B cell (primary cell): ENCODE measurements at regions not wholly inside any gene's neighbourhood (a gene's known extent, or its start where the extent isn't known, plus 50 kb on each side); places are given as distances from the start of the nearest gene placed in this dataset.
"Not testable (repeated sequence)": the region's sequence is repeated elsewhere in the genome, so short reads cannot be mapped to it uniquely, and the experiment has no call there.

Experiments
- ATAC-seq: fragments of 200-7000 bp; cut with Tn5 transposase; one replicate; pipeline ENCODE4 v1.10.0; 2021; ENCODE audit warnings: low read depth, mild to moderate bottlenecking, moderate number of reproducible peaks, moderate library complexity
- CTCF ChIA-PET: fragments of 350-600 bp; sonication (Branson Sonifier 250); formaldehyde crosslinking; loops from one replicate; lab custom pipeline; 2021; ENCODE audit warnings: antibody characterized with exemption, inconsistent platforms; lab: Charles Lee
- POLR2A ChIA-PET: fragments of 350-600 bp; sonication (Branson Sonifier 250); formaldehyde crosslinking; loops from one replicate; lab custom pipeline; 2021; ENCODE audit warnings: antibody characterized with exemption; lab: Charles Lee
- DNase-seq: peaks from one replicate; pipeline ENCODE4 v3.0.0; 2013
- H2AFZ ChIP-seq: 2 replicates; pipeline ENCODE4 v1.6.1; 2012; ENCODE audit warnings: mild to moderate bottlenecking, low read depth, low read length; ENCODE audit not compliant: insufficient read depth, poor library complexity, severe bottlenecking
- H3K27ac ChIP-seq, 2 donors: 1 replicate in 1 of 2; 2 replicates in 1 of 2; pipeline ENCODE4 v1.5.1; 2012 to 2013; ENCODE audit warnings: low read length in 2 of 2, mild to moderate bottlenecking in 2 of 2, moderate library complexity in 1 of 2
- H3K27me3 ChIP-seq, 4 experiments: fragments of 200-600 bp in 1 of 4; sonication (generic) in 1 of 4; replicated peaks in 1 of 4; 1 replicate in 2 of 4; 2 replicates in 2 of 4; pipeline versions ENCODE4 v1.6.1 to v1.7.0; 2013 to 2016; ENCODE audit warnings: low read length in 3 of 4, mild to moderate bottlenecking in 2 of 4, mixed read lengths in 1 of 4, moderate library complexity in 1 of 4; ENCODE audit not compliant: insufficient read depth in 4 of 4, control insufficient read depth in 3 of 4; ENCODE audit errors: control extremely low read depth in 1 of 4
- H3K36me3 ChIP-seq, 2 experiments: replicated peaks in 1 of 2; 1 replicate in 1 of 2; 2 replicates in 1 of 2; pipeline versions ENCODE4 v1.6.1 to v1.7.1; 2013; ENCODE audit warnings: low read length in 1 of 2; ENCODE audit not compliant: insufficient read depth in 2 of 2, control insufficient read depth in 1 of 2; ENCODE audit errors: control extremely low read depth in 1 of 2, extremely low read depth in 1 of 2
- H3K4me1 ChIP-seq, 2 donors: fragments of 200-600 bp in 1 of 2; sonication (generic) in 1 of 2; 1 replicate in 1 of 2; 2 replicates in 1 of 2; pipeline versions ENCODE4 v1.5.1 to v1.6.1; 2013 to 2017; ENCODE audit warnings: low read length in 2 of 2; ENCODE audit not compliant: control insufficient read depth in 2 of 2, insufficient read depth in 2 of 2
- H3K4me2 ChIP-seq: replicated peaks from 2 replicates; pipeline ENCODE3; 2012; ENCODE audit warnings: mild to moderate bottlenecking, low read depth, low read length; ENCODE audit not compliant: poor library complexity, severe bottlenecking
- H3K4me3 ChIP-seq, 5 experiments: fragments of 200-600 bp in 1 of 5; sonication (generic) in 1 of 5; 1 replicate in 3 of 5; 2 replicates in 2 of 5; pipeline versions ENCODE4 v1.5.1 to v1.7.0; 2011 to 2016; ENCODE audit warnings: low read length in 4 of 5, mild to moderate bottlenecking in 4 of 5, low read depth in 2 of 5, control low read depth in 1 of 5, moderate library complexity in 1 of 5; ENCODE audit not compliant: insufficient read depth in 1 of 5; ENCODE audit errors: control extremely low read depth in 1 of 5, extremely low read depth in 1 of 5
- H3K79me2 ChIP-seq: fragments of 200-600 bp; sonication (generic); one replicate; pipeline ENCODE4 v1.6.0; 2016; ENCODE audit warnings: low read length; ENCODE audit not compliant: control insufficient read depth, insufficient read depth
- H3K9ac ChIP-seq: fragments of 200-600 bp; sonication (generic); 2 replicates; pipeline ENCODE4 v1.6.1; 2017; ENCODE audit warnings: mild to moderate bottlenecking, low read length, moderate library complexity
- H3K9me3 ChIP-seq, 3 donors: one replicate each; pipeline versions ENCODE4 v1.6.1 to v1.7.1; 2013; ENCODE audit warnings: low read length in 2 of 3; ENCODE audit not compliant: control insufficient read depth in 2 of 3, insufficient read depth in 1 of 3; ENCODE audit errors: control extremely low read depth in 1 of 3
- H4K20me1 ChIP-seq: 2 replicates; pipeline ENCODE4 v1.6.0; 2012; ENCODE audit warnings: mild to moderate bottlenecking, low read length; ENCODE audit not compliant: insufficient read depth, control insufficient read depth, poor library complexity, severe bottlenecking
- H3K27ac Mint-ChIP-seq: one replicate; pipeline ENCODE4 v1.8.0; 2021; ENCODE audit warnings: mixed read lengths
- H3K27me3 Mint-ChIP-seq: one replicate; pipeline ENCODE4 v1.8.0; 2021; ENCODE audit warnings: mixed read lengths
- H3K4me1 Mint-ChIP-seq: one replicate; pipeline ENCODE4 v1.8.0; 2021; ENCODE audit warnings: mixed read lengths
- H3K4me3 Mint-ChIP-seq: one replicate; pipeline ENCODE4 v1.8.0; 2021; ENCODE audit warnings: mixed read lengths
- H3K9me3 Mint-ChIP-seq: one replicate; pipeline ENCODE4 v1.8.0; 2022; ENCODE audit warnings: mixed read lengths; ENCODE audit not compliant: insufficient read depth
- CTCF ChIP-seq: fragments of 200-600 bp; IDR thresholded peaks from one replicate; pipeline ENCODE4 v1.8.0; 2022; ENCODE audit warnings: antibody characterized with exemption, mild to moderate bottlenecking
- EZH2 ChIP-seq: IDR thresholded peaks from 2 replicates; pipeline ENCODE4 v1.6.1; 2012; ENCODE audit warnings: borderline replicate concordance, low read depth, mild to moderate bottlenecking, moderate library complexity, low read length; ENCODE audit not compliant: insufficient read depth, poor library complexity, severe bottlenecking
- WGBS: methylation state at CpG from one replicate; pipeline ENCODE4 v1.1.5; 2013; ENCODE audit warnings: missing lambda C conversion rate; ENCODE audit not compliant: insufficient coverage; 5-methylcytosine and 5-hydroxymethylcytosine counted together
- intact Hi-C: fragments of 100-400 bp; cut with micrococcal nuclease; formaldehyde crosslinking; loops from one replicate; pipeline ENCODE4 v1.10.0; 2022

GRCh38 chr2:220377482-220378155, 750.2 kb downstream of the SLC4A3 start:
- Mint-ChIP-seq H3K4me1 (no peaks in the 10 kb centered on the region), H3K27me3 (no peaks in the 10 kb centered on the region), H3K9me3 (peaks cover 3% of the 10 kb centered on the region), H3K4me3 (no peak overlapping the region), H3K27ac (no peak overlapping the region)
- intact Hi-C loops: no loop called here
- H3K27ac ChIP-seq: no peak overlapping the region
- no peaks in the 10 kb centered on the region for H3K27me3 ChIP-seq
- ATAC-seq (no peak), DNase-seq (no peak)
- CTCF ChIA-PET: no interaction called here
- no peak overlapping the region for H3K4me3 ChIP-seq
- no peak overlapping the region for H3K4me2 ChIP-seq
- H3K36me3 ChIP-seq: no peaks in the 10 kb centered on the region
- no peak overlapping the region for H3K9ac ChIP-seq
- no peaks in the 10 kb centered on the region for H3K79me2 ChIP-seq
- H3K9me3 ChIP-seq: no peaks in the 10 kb centered on the region
- no peaks in the 10 kb centered on the region for H3K4me1 ChIP-seq
- no CpG with 5 or more reads among the region's 2 CpGs for WGBS
- H2AFZ ChIP-seq: no peak overlapping the region
- POLR2A ChIA-PET: no interaction called here
- TF ChIP-seq CTCF: no peak
- TF ChIP-seq EZH2: no peak
- H4K20me1 ChIP-seq: no peaks in the 10 kb centered on the region

- H3K4me1 Mint-ChIP-seq, ATAC-seq, H3K27me3 Mint-ChIP-seq, H3K79me2 ChIP-seq, intact Hi-C loops, DNase-seq, H3K4me2 ChIP-seq, H3K27ac Mint-ChIP-seq, H3K4me1 ChIP-seq, H3K36me3 ChIP-seq, H3K9me3 Mint-ChIP-seq, CTCF ChIA-PET, H4K20me1 ChIP-seq, H3K9ac ChIP-seq, H2AFZ ChIP-seq, H3K4me3 Mint-ChIP-seq, H3K9me3 ChIP-seq, H3K27me3 ChIP-seq, H3K27ac ChIP-seq, POLR2A ChIA-PET, H3K4me3 ChIP-seq: not testable (repeated sequence)
- WGBS: 94% methylated on average over 8 of the region's 8 CpGs
Measured at GRCh38 chr2:220387758-220388157, 760.3 kb downstream of the SLC4A3 start.
